ENCODE measurements at regions not wholly inside any gene's neighbourhood (a gene's known extent, or its start where the extent isn't known, plus 50 kb on each side); places are given as distances from the start of the nearest gene placed in this dataset.

DNA sequence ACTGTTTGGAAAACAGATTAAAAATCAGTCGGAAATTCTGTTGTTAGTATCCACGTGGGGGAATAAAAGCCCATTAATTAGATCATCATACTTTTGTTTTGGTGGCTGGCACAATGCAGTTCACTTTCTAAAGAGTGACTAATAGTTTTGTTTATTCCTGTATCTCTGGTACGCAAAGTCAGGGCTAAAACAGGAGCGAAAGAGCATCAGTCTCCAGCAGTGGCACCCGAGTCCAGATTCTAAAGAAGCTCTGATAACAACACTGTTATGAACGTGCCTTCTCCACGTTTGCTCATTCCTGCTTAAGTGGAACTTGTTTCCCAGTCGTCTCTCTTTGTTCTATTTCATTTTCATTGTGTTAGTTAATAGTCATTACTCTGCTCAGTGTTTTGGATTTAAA lies 69.6 kb downstream of the HSPA13 start:
- H3K4me1 ChIP-seq = no peaks in the 10 kb centered on the region
- no peak overlapping the region for H3K4me3 Mint-ChIP-seq
- H3F3A ChIP-seq (ENCODE audit: low read depth) = no peaks in the 10 kb centered on the region
- no peaks in the 10 kb centered on the region for H3K9me3 ChIP-seq (ENCODE audit: low read depth)
- no peak overlapping the region for H3K9ac ChIP-seq
- H3K27me3 ChIP-seq = no peaks in the 10 kb centered on the region
- no peak overlapping the region for H2AFZ ChIP-seq (replicated peaks)
- H4K20me1 ChIP-seq (ENCODE audit: low read depth) = no peaks in the 10 kb centered on the region
- no peaks in the 10 kb centered on the region for H3K79me2 ChIP-seq (ENCODE audit: low read depth)
- no peaks in the 10 kb centered on the region for H3K27me3 Mint-ChIP-seq (ENCODE audit: insufficient read depth, low read depth)
- H3K27ac ChIP-seq = no peak overlapping the region
- H3K36me3 ChIP-seq = no peaks in the 10 kb centered on the region
- H3K4me1 Mint-ChIP-seq = no peaks in the 10 kb centered on the region
- H3K27ac Mint-ChIP-seq = no peak overlapping the region
- no peaks in the 10 kb centered on the region for H3K9me3 Mint-ChIP-seq
- no peaks in the 10 kb centered on the region for H3K36me3 Mint-ChIP-seq
- no peak overlapping the region for H3K4me3 ChIP-seq
- no peak overlapping the region for H3K4me2 ChIP-seq
- no peak for DNase-seq (ENCODE audit: low spot score)
- TF ChIP-seq EZH2 (IDR thresholded peaks at IDR 0.05) (no peak), EZH2phosphoT487 (IDR thresholded peaks at IDR 0.05) (no peak)
- TF ChIP-seq, protein P1, sequence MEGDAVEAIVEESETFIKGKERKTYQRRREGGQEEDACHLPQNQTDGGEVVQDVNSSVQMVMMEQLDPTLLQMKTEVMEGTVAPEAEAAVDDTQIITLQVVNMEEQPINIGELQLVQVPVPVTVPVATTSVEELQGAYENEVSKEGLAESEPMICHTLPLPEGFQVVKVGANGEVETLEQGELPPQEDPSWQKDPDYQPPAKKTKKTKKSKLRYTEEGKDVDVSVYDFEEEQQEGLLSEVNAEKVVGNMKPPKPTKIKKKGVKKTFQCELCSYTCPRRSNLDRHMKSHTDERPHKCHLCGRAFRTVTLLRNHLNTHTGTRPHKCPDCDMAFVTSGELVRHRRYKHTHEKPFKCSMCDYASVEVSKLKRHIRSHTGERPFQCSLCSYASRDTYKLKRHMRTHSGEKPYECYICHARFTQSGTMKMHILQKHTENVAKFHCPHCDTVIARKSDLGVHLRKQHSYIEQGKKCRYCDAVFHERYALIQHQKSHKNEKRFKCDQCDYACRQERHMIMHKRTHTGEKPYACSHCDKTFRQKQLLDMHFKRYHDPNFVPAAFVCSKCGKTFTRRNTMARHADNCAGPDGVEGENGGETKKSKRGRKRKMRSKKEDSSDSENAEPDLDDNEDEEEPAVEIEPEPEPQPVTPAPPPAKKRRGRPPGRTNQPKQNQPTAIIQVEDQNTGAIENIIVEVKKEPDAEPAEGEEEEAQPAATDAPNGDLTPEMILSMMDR (IDR thresholded peaks at IDR 0.05) = no peak

DNA sequence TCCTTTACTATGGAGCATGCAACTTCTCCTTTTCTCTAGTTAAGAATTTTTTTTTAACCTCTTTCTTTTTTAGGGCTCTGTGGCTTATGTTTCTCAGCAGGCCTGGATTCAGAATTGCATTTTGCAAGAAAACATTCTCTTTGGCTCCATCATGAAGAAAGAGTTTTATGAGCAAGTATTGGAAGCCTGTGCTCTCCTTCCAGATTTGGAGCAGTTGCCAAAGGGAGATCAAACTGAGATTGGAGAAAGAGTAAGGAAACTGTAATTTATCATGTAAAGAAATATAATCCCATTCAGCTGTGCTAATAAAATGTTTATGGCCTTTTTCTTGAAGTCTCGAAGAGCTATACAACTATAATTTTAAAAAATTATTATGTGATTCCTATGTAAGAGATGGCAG lies 70.1 kb downstream of the HSPA13 start:
- Mint-ChIP-seq H3K9me3 (no peaks in the 10 kb centered on the region), H3K4me1 (no peaks in the 10 kb centered on the region), H3K36me3 (no peaks in the 10 kb centered on the region), H3K27ac (no peak overlapping the region), H3K4me3 (no peak overlapping the region), H3K27me3 (ENCODE audit: insufficient read depth, low read depth) (no peaks in the 10 kb centered on the region)
- DNase-seq (ENCODE audit: low spot score) = no peak
- no peaks in the 10 kb centered on the region for H4K20me1 ChIP-seq (ENCODE audit: low read depth)
- no peaks in the 10 kb centered on the region for H3K4me1 ChIP-seq
- no peaks in the 10 kb centered on the region for H3K9me3 ChIP-seq (ENCODE audit: low read depth)
- no peaks in the 10 kb centered on the region for H3K27me3 ChIP-seq
- TF ChIP-seq, protein P1 (IDR thresholded peaks at IDR 0.05) = no peak
- TF ChIP-seq EZH2 (IDR thresholded peaks at IDR 0.05) (no peak), EZH2phosphoT487 (IDR thresholded peaks at IDR 0.05) (no peak)
- no peak overlapping the region for H3K9ac ChIP-seq
- H3K79me2 ChIP-seq (ENCODE audit: low read depth) = no peaks in the 10 kb centered on the region
- H3K27ac ChIP-seq = no peak overlapping the region
- H2AFZ ChIP-seq (replicated peaks) = no peak overlapping the region
- no peak overlapping the region for H3K4me2 ChIP-seq
- no peaks in the 10 kb centered on the region for H3K36me3 ChIP-seq
- no peaks in the 10 kb centered on the region for H3F3A ChIP-seq (ENCODE audit: low read depth)
- no peak overlapping the region for H3K4me3 ChIP-seq

DNA sequence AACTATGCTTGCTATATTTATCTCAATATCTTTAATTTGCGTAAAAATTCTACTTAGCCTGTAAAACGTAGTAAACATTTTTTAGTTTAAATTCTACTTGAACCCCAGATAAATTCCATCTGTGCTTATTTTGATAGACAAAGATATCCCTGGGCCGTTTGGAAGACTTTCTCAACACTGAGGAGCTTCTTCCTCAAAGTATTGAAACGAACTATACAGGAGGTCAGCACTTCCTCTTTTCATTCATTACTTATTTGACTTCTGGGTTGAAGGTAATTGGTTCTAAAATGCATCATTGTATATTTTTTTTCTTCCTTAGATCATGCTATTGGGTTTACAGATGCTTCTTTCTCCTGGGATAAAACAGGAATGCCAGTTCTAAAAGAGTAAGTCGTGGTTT lies 74.7 kb downstream of the HSPA13 start:
- H3K4me1 ChIP-seq = no peaks in the 10 kb centered on the region
- Mint-ChIP-seq H3K9me3 (no peaks in the 10 kb centered on the region), H3K4me3 (no peak overlapping the region), H3K36me3 (no peaks in the 10 kb centered on the region), H3K4me1 (no peaks in the 10 kb centered on the region), H3K27ac (no peak overlapping the region), H3K27me3 (ENCODE audit: insufficient read depth, low read depth) (no peaks in the 10 kb centered on the region)
- H3K79me2 ChIP-seq (ENCODE audit: low read depth) = no peaks in the 10 kb centered on the region
- H3F3A ChIP-seq (ENCODE audit: low read depth) = no peaks in the 10 kb centered on the region
- H3K9ac ChIP-seq = no peak overlapping the region
- no peaks in the 10 kb centered on the region for H3K9me3 ChIP-seq (ENCODE audit: low read depth)
- no peaks in the 10 kb centered on the region for H3K36me3 ChIP-seq
- no peak overlapping the region for H3K4me2 ChIP-seq
- no peaks in the 10 kb centered on the region for H3K27me3 ChIP-seq
- DNase-seq (ENCODE audit: low spot score) = no peak
- H3K27ac ChIP-seq = no peak overlapping the region
- no peak overlapping the region for H2AFZ ChIP-seq (replicated peaks)
- H4K20me1 ChIP-seq (ENCODE audit: low read depth) = no peaks in the 10 kb centered on the region
- no peak for TF ChIP-seq EZH2phosphoT487 (IDR thresholded peaks at IDR 0.05)
- no peak overlapping the region for H3K4me3 ChIP-seq

DNA sequence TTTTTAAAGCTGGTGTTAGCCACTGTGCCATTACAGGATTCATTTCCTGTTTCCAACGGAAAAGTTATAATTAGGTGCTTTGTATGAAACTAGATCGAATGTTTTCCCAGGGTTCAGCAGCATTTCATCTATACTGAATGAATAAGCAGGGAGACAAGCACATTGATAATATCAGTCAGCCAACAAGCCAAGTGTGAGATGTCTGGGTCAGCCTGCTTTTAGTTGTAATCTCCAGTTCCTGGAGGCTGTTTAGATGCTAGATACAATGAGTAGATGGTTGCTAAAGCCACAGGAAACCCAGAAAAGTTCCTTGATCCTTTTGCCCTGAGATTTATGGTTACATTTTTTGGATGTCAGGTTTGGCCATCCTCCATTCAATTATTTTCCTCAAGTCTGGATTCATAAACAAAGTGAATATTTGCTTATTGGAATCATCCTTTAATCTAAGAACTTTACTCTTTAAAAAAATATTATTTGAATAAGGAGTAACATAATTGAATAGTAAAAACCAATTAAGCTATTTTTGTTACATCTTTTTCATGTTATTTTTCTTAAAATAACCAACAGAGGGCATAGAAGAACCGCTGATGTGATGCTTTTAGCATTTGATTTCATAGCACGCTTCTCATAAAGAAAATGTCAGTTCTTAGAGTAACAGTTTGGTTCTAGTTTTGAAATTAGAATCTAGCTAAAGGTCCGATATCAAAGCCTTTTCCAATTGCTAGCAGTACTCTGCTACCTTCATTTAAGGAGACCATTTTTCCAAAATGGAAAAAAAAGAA lies 76.6 kb downstream of the HSPA13 start:
- Mint-ChIP-seq H3K27me3 (ENCODE audit: insufficient read depth, low read depth) (no peaks in the 10 kb centered on the region), H3K36me3 (no peaks in the 10 kb centered on the region), H3K4me1 (no peaks in the 10 kb centered on the region), H3K4me3 (no peak overlapping the region), H3K9me3 (no peaks in the 10 kb centered on the region), H3K27ac (no peak overlapping the region)
- Histone ChIP-seq H3K27me3 (no peaks in the 10 kb centered on the region), H2AFZ (replicated peaks) (no peak overlapping the region), H3K9ac (no peak overlapping the region), H4K20me1 (ENCODE audit: low read depth) (no peaks in the 10 kb centered on the region), H3K4me1 (no peaks in the 10 kb centered on the region), H3K4me3 (no peak overlapping the region), H3K4me2 (no peak overlapping the region), H3K79me2 (ENCODE audit: low read depth) (no peaks in the 10 kb centered on the region), H3K36me3 (no peaks in the 10 kb centered on the region), H3F3A (ENCODE audit: low read depth) (no peaks in the 10 kb centered on the region), H3K27ac (no peak overlapping the region), H3K9me3 (ENCODE audit: low read depth) (no peaks in the 10 kb centered on the region)
- TF ChIP-seq EZH2 (IDR thresholded peaks at IDR 0.05) (no peak), EZH2phosphoT487 (IDR thresholded peaks at IDR 0.05) (no peak)
- TF ChIP-seq, protein P1 (IDR thresholded peaks at IDR 0.05) = peak; percentile 29
- no peak for DNase-seq (ENCODE audit: low spot score)
